OCI-LY7 (cell line): ENCODE measurements at regions not wholly inside any gene's neighbourhood (a gene's known extent, or its start where the extent isn't known, plus 50 kb on each side); places are given as distances from the start of the nearest gene placed in this dataset.

ENCODE experiments used
- BruUV-seq: library from RNA; stranded (reverse); fragments of 400-500 nt; replicated peaks from 2 replicates; lab custom pipeline; 2021; lab: Mats Ljungman, UMichigan
- CTCF ChIA-PET: fragments of 300-600 bp; sonication (Branson Sonifier 250); formaldehyde crosslinking; loops from one replicate; lab custom pipeline; 2022; ENCODE audit warnings: antibody characterized with exemption; ENCODE audit not compliant: unreplicated experiment; lab: Charles Lee
- POLR2A ChIA-PET: fragments of 300-600 bp; sonication (Branson Sonifier 250); formaldehyde crosslinking; loops from one replicate; lab custom pipeline; 2022; ENCODE audit warnings: antibody characterized with exemption; lab: Charles Lee
- DNase-seq: peaks from one replicate; pipeline ENCODE4 v3.0.0-alpha.2; 2015; ENCODE audit warnings: low spot score
- H2AFZ ChIP-seq: fragments of 200-600 bp; sonication (generic), shearing (Covaris generic); 2 replicates; pipeline ENCODE4 v1.6.1; 2014; ENCODE audit warnings: mild to moderate bottlenecking, antibody characterized with exemption, low read length, moderate library complexity
- H3K27ac ChIP-seq: fragments of 200-600 bp; sonication (generic); 2 replicates; pipeline ENCODE4 v1.5.1; 2014; ENCODE audit warnings: mixed run types, low read depth, mild to moderate bottlenecking, moderate library complexity, low read length, inconsistent platforms; ENCODE audit not compliant: poor library complexity, severe bottlenecking
- H3K36me3 ChIP-seq: fragments of 200-600 bp; sonication (generic); 2 replicates; pipeline ENCODE4 v1.6.1; 2014; ENCODE audit warnings: mild to moderate bottlenecking, antibody characterized with exemption, low read length, moderate library complexity, mixed read lengths; ENCODE audit not compliant: insufficient read depth
- H3K4me1 ChIP-seq: fragments of 200-600 bp; sonication (generic); 2 replicates; pipeline ENCODE4 v1.5.1; 2014; ENCODE audit warnings: mild to moderate bottlenecking, low read length; ENCODE audit not compliant: insufficient read depth, poor library complexity, severe bottlenecking
- H3K4me2 ChIP-seq: fragments of 200-600 bp; sonication (generic); 2 replicates; pipeline ENCODE4 v1.6.1; 2014; ENCODE audit warnings: mild to moderate bottlenecking, low read length
- H3K4me3 ChIP-seq: fragments of 200-600 bp; sonication (generic); 2 replicates; pipeline ENCODE4 v1.5.1; 2014; ENCODE audit warnings: mild to moderate bottlenecking, low read depth, low read length; ENCODE audit not compliant: poor library complexity, severe bottlenecking
- H3K79me2 ChIP-seq: fragments of 200-600 bp; sonication (generic); 2 replicates; pipeline ENCODE4 v1.6.1; 2016; ENCODE audit warnings: low read depth, mild to moderate bottlenecking, low read length, moderate library complexity, mixed read lengths; ENCODE audit not compliant: insufficient read depth
- H3K9me2 ChIP-seq: fragments of 200-600 bp; sonication (generic); 2 replicates; pipeline ENCODE4 v1.6.1; 2016; ENCODE audit warnings: mild to moderate bottlenecking, low read length, mixed read lengths; ENCODE audit not compliant: insufficient read depth
- H3K9me3 ChIP-seq: fragments of 200-600 bp; sonication (generic); 2 replicates; pipeline ENCODE4 v1.6.1; 2014; ENCODE audit warnings: mild to moderate bottlenecking, mixed run types, low read length, mixed read lengths
- H4K20me1 ChIP-seq: fragments of 200-600 bp; sonication (generic); 2 replicates; pipeline ENCODE4 v1.6.1; 2014; ENCODE audit warnings: mild to moderate bottlenecking, antibody characterized with exemption, low read length, moderate library complexity, mixed read lengths; ENCODE audit not compliant: insufficient read depth
- CTCF ChIP-seq: fragments of 200-600 bp; sonication (generic); conservative IDR thresholded peaks from 2 replicates; pipeline ENCODE4 v1.5.1; 2014; ENCODE audit warnings: mild to moderate bottlenecking, antibody characterized with exemption, low read length, moderate library complexity, mixed read lengths
- EZH2phosphoT487 ChIP-seq: fragments of 200-600 bp; sonication (generic); IDR thresholded peaks from 2 replicates; pipeline ENCODE4 v1.6.1; 2018; ENCODE audit warnings: low read depth, borderline replicate concordance, mild to moderate bottlenecking, mixed run types, antibody characterized with exemption, low read length, moderate library complexity, mixed read lengths
- intact Hi-C: fragments of 100-400 bp; cut with micrococcal nuclease; formaldehyde crosslinking; loops from one replicate; pipeline ENCODE4 v1.10.0; 2022; ENCODE audit not compliant: unreplicated experiment

- CTCF ChIA-PET, result no interaction called here
- H3K9me2 ChIP-seq, result no peaks in the 10 kb centered on the region
- no peak for DNase-seq
- no peak overlapping the region for H3K4me2 ChIP-seq
- H3K9me3 ChIP-seq, result no peaks in the 10 kb centered on the region
- no peaks in the 10 kb centered on the region for H3K36me3 ChIP-seq
- no TSS peak for BruUV-seq
- H3K4me3 ChIP-seq, result no peak overlapping the region
- H4K20me1 ChIP-seq, result no peaks in the 10 kb centered on the region
- H3K27ac ChIP-seq, result no peak overlapping the region
- H3K4me1 ChIP-seq, result no peaks in the 10 kb centered on the region
- no peaks in the 10 kb centered on the region for H3K79me2 ChIP-seq
- POLR2A ChIA-PET, result interaction anchor here (0.7 kb wide), 1 partner anchor 1611 kb away, joined by 3 read pairs; no protein-coding TSS in a partner anchor
- TF ChIP-seq CTCF, result no peak
- no peak for TF ChIP-seq EZH2phosphoT487
- no peak overlapping the region for H2AFZ ChIP-seq
- intact Hi-C loops, result no loop called here
These were observed 810.0 kb downstream of the TBC1D22A start for GRCh38 chr22:47572443-47572842.

GRCh38 chr22:47571616-47572015, 809.2 kb downstream of the TBC1D22A start:
- H3K79me2 ChIP-seq, result no peaks in the 10 kb centered on the region
- no peak overlapping the region for H3K4me2 ChIP-seq
- H3K4me3 ChIP-seq, result no peak overlapping the region
- H3K4me1 ChIP-seq, result no peaks in the 10 kb centered on the region
- no peak for TF ChIP-seq CTCF
- TF ChIP-seq EZH2phosphoT487, result no peak
- H3K9me2 ChIP-seq, result no peaks in the 10 kb centered on the region
- ChIA-PET POLR2A (no interaction called here), CTCF (no interaction called here)
- H4K20me1 ChIP-seq, result no peaks in the 10 kb centered on the region
- intact Hi-C loops, result no loop called here
- no peak overlapping the region for H3K27ac ChIP-seq
- BruUV-seq, result no TSS peak
- H3K9me3 ChIP-seq, result no peaks in the 10 kb centered on the region
- H2AFZ ChIP-seq, result no peak overlapping the region
- no peaks in the 10 kb centered on the region for H3K36me3 ChIP-seq
- no peak for DNase-seq

- Histone ChIP-seq H4K20me1 (no peaks in the 10 kb centered on the region), H3K79me2 (no peaks in the 10 kb centered on the region), H3K4me2 (no peak overlapping the region), H3K36me3 (no peaks in the 10 kb centered on the region), H3K27ac (no peak overlapping the region), H3K9me3 (no peaks in the 10 kb centered on the region), H2AFZ (no peak overlapping the region), H3K4me1 (no peaks in the 10 kb centered on the region), H3K9me2 (no peaks in the 10 kb centered on the region), H3K4me3 (no peak overlapping the region)
- ChIA-PET CTCF (no interaction called here), POLR2A (no interaction called here)
- TF ChIP-seq EZH2phosphoT487 (no peak), CTCF (no peak)
- intact Hi-C loops, result no loop called here
- DNase-seq, result no peak
- no TSS peak for BruUV-seq
These were observed 808.4 kb downstream of the TBC1D22A start for GRCh38 chr22:47570851-47571250.
